Activated T-cell treated with anti-CD3 and anti-CD28 coated beads, Interleukin-2, amount 50 U/mL, for 48 hours (primary cell): ENCODE measurements at regions not wholly inside any gene's neighbourhood (a gene's known extent, or its start where the extent isn't known, plus 50 kb on each side); places are given as distances from the start of the nearest gene placed in this dataset.
"Not testable (repeated sequence)": the region's sequence is repeated elsewhere in the genome, so short reads cannot be mapped to it uniquely, and the experiment has no call there.

Experiments used
- DNase-seq, 2 experiments: peaks; one replicate each; pipeline ENCODE4 v3.0.0-alpha.2; 2020

GRCh38 chr6:149127212-149127611 is 190.3 kb upstream of the TAB2 start:
- no peak for DNase-seq

DNA sequence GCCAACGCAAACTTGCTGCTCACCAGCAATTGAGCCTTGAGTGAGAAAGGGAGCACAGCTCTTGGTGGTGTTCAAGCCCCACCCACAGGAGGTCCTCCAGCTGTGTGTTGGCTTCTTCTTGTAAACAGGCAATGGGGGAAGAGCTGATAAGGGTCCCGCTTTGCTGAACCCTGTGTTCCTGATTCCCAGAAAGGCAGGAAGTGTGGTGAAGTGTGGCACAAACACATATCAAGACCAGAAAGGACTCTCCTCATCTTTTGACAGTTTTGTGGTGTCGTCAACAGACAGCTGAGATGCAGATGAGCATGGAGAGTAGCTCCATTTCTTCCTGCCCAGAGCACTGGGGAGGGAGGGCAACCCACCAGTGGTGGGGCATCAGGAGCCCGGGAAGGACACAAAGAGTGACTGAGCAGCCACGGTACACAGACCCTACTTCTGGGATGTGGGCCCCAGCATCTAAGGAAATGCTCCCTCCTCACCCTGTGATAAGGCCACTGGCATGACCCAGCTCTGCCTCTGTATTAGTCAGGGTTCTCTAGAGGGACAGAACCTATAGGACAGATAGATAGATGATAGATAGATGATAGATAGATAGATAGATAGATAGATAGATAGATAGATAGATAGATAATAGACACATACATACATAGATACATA is 188.9 kb upstream of the TAB2 start:
- DNase-seq, result no peak

GRCh38 chr6:149129371-149130077 is 188.0 kb upstream of the TAB2 start:
- no peak for DNase-seq

- DNase-seq, result no peak
Measured at GRCh38 chr6:149130090-149130489, 187.4 kb upstream of the TAB2 start.

DNA sequence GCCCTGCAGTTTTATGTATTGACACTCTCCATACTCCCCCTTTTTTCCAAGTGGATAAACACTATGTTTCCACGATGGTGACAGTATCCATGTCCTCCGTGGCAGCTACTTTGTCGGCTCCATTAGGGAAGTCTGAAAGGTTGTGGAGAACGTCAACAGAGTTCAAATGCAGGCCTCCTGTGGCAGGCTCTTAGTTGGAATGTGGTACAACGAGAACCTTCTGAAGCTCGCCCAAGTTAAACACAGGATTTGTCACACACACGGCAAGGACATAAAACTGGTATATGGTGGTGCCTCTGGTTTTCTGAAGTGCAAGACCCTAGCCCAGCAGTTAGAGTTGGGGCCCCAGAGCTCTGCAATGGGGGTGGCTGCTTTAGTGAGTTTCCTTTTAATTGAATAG is 187.0 kb upstream of the TAB2 start:
- DNase-seq, result no peak

- DNase-seq, result no peak
Measured at GRCh38 chr6:149131891-149132290, 185.6 kb upstream of the TAB2 start.

DNA sequence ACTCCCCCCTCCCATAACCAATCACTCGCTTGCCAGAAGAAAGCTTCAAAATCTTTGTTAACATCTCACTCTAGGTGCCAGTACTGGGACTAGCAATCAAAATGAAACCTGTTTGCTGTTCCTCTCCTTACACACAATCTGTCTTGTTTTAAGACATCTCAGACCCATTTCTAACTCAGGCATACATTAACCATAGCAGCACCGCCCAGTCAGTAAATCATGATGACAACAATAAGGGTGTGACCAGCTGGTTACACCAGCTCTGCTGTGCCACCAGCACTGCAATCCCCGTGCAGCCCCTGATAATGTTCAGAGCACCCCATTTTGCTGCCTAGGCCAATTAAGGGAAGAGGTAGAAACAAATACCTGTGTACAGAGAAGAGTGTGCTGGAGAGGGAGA is 185.2 kb upstream of the TAB2 start:
- no peak for DNase-seq

- no peak for DNase-seq
Measured at GRCh38 chr6:149134511-149134933, 183.0 kb upstream of the TAB2 start.

- no peak for DNase-seq
Measured at GRCh38 chr6:149135809-149136208, 181.7 kb upstream of the TAB2 start.

GRCh38 chr6:149136273-149136912 is 181.1 kb upstream of the TAB2 start:
- DNase-seq, result no peak

DNA sequence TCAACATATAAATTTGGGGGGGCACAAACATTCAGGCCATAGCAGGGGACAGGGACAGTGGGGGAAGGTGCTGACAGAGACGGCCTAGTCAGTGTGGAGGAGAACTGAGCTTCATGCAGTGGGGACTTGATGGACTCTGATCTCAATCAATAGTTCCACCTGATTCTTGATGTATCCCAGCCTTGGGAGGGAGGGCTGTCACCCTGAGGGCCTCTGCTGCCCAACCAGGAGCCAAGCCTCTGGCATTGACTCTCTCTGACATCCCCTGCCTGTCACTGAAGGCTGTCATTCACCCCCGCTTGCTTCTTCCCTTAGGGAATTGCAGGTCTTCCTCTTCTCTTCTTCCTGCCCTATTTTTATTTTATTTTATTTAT is 180.6 kb upstream of the TAB2 start:
- DNase-seq, result no peak

- DNase-seq, result no peak
Measured at GRCh38 chr6:149137594-149137993, 179.9 kb upstream of the TAB2 start.

GRCh38 chr6:149138089-149138488 is 179.4 kb upstream of the TAB2 start:
- DNase-seq, result no peak

- DNase-seq, result no peak
Measured at GRCh38 chr6:149138699-149139294, 178.7 kb upstream of the TAB2 start.

DNA sequence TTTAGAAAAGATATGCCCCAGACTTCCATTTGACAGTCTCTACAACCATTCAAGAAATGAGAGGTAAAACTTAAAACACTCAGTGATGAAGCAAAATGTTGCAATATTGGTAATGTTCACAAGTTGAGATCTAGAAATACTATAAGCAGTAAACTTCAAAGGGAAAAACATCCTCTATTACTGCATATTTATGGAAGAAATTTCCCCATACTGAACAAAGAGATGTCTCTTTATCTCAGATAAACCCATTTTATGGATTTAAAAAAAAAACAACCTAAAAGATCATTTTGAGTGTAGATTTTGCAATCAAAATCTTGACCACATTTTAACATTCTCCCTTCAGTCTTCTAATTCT is 177.8 kb upstream of the TAB2 start:
- DNase-seq, result no peak

- DNase-seq, result peak; percentile 69 to 73
Measured at GRCh38 chr6:149140137-149140909, 177.2 kb upstream of the TAB2 start.

DNA sequence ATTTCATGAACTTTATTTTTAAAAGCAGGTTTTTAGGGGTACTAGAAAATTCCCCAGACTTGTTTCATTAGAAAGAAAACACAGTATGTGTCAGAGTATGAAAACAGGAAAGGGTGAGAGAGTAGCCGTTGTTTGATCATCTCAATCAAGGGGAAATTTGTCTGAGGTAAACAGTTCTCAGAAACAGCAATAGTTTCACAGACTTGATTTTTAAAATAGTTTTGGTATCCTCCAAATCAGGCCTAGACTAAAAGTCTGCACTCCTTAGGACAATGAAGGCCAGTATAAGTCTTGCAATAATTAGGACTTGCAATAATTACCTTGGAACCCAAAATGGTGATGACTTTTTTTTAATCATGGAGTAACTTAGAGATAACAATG is 176.6 kb upstream of the TAB2 start:
- no peak for DNase-seq

GRCh38 chr6:149142924-149143429 is 174.5 kb upstream of the TAB2 start:
- DNase-seq, result no peak

- not testable (repeated sequence) for DNase-seq
Measured at GRCh38 chr6:149145800-149146199, 171.7 kb upstream of the TAB2 start.

DNA sequence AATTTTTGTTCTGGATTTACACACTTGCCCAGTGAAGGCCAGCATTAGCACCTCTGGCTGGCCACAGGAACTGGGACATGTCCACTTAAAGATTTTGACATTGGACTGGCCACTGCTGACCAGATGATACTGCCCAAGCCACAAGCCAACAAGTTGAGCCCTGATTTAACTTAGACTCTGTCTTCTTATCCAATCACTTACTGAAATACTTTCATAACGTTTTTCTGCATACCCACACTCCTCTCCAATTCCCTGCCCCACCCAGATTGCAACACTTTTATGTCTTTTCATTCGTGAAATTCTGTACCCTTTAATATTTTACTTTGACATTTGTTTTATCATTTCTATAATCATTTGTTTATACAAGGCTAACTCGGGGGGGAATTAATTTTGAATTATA is 170.3 kb upstream of the TAB2 start:
- DNase-seq, result no peak

- no peak for DNase-seq
Measured at GRCh38 chr6:149147938-149148718, 169.4 kb upstream of the TAB2 start.

DNA sequence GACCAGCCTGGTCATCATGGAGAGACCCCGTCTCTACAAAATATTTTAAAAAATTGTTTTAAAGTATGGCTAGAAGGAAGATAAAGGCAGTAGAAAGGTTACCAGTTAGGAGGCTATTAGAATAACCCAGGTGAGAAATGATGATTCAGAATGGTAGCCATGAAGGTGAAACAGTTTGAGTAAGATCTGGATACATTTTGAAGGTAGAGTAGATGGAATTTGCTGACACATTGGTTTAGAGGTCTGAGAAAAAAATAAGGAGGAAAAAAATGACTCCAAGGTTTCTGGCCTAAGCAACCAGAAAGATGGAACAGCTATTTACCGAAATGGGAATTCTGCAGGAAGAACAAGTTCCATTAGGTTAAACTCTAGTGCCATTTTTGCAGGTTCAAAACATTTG is 167.9 kb upstream of the TAB2 start:
- DNase-seq, result no peak
